ENCODE measurements at regions not wholly inside any gene's neighbourhood (a gene's known extent, or its start where the extent isn't known, plus 50 kb on each side); places are given as distances from the start of the nearest gene placed in this dataset.

DNA sequence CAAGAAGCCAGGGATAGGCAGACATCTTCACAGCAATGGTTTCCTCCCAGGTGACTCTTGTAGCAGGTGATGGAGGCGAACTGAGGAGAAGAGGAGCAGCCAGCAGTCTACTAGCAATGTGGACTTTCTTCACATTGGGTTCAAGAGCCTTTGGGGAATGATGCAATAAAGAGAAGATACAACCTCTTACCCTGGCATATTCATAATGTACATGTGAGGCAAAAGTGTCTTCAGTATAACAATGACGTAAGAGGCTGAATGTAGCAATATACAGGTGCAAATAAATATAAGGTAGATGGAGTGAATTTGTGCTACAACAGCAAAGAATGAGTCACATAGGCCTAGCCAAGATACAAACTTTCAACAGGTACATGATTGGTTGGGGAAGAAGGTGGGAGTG lies 70.9 kb upstream of the SOX9 start:
- no peak overlapping the region for H3K4me3 ChIP-seq
- intact Hi-C loops (cut with DNase I), result no loop called here
- no peaks in the 10 kb centered on the region for H3K36me3 ChIP-seq
- TF ChIP-seq, protein P1, sequence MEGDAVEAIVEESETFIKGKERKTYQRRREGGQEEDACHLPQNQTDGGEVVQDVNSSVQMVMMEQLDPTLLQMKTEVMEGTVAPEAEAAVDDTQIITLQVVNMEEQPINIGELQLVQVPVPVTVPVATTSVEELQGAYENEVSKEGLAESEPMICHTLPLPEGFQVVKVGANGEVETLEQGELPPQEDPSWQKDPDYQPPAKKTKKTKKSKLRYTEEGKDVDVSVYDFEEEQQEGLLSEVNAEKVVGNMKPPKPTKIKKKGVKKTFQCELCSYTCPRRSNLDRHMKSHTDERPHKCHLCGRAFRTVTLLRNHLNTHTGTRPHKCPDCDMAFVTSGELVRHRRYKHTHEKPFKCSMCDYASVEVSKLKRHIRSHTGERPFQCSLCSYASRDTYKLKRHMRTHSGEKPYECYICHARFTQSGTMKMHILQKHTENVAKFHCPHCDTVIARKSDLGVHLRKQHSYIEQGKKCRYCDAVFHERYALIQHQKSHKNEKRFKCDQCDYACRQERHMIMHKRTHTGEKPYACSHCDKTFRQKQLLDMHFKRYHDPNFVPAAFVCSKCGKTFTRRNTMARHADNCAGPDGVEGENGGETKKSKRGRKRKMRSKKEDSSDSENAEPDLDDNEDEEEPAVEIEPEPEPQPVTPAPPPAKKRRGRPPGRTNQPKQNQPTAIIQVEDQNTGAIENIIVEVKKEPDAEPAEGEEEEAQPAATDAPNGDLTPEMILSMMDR (IDR thresholded peaks at IDR 0.05), result no peak
- H3K27me3 ChIP-seq, result no peaks in the 10 kb centered on the region
- H3K9me3 ChIP-seq, result no peaks in the 10 kb centered on the region
- H3K27ac ChIP-seq, result no peak overlapping the region
- no peak for DNase-seq (ENCODE audit: low spot score in 2 of 2)
- H3K4me1 ChIP-seq, result no peaks in the 10 kb centered on the region

DNA sequence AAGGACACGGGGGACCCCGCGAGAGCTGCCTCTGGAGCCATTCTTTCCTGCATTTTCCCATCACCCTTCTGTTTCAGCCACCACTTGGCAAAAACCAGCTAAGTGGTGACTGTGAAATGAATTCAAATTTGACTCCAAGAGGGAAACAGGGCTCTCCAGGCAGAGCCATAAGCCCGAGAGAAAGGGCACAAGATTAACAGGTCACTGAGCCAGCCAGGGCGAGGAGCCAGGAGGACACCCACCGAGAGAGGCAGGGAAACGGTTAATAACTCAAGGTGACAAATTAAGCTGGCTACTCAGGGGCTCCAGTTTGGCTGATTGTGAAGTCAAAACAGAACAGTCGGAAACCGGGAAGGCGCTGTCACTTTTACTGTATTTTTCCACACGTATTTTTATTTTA lies 67.8 kb upstream of the SOX9 start:
- no peaks in the 10 kb centered on the region for H3K27me3 ChIP-seq
- no peaks in the 10 kb centered on the region for H3K9me3 ChIP-seq
- no peak overlapping the region for H3K4me3 ChIP-seq

DNA sequence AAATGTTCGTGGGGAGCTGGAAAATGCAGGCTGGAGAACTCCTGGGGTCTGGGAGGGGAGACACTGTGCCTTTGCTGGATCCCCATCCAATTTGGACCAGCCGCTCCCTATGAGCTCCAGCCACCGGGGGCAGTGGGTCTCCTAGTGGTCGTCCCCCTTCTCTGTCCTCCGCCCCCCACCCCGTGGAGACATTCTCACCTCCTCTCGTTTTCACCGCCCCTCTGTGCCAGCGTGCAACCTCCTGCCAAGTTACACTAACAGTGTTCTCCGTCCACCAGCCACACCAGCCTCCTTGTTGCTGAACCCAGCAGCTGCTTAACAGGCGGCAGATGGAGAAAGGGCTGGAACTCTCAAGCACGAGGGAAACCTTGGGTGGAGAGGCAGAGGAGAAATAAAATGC lies 67.4 kb upstream of the SOX9 start:
- no peak for DNase-seq (ENCODE audit: low spot score in 2 of 2)
- no peaks in the 10 kb centered on the region for H3K9me3 ChIP-seq
- H3K27ac ChIP-seq, result no peak overlapping the region
- H3K4me1 ChIP-seq, result no peaks in the 10 kb centered on the region
- TF ChIP-seq, protein P1 (IDR thresholded peaks at IDR 0.05), result no peak
- no peak overlapping the region for H3K4me3 ChIP-seq
- no peaks in the 10 kb centered on the region for H3K27me3 ChIP-seq
- H3K36me3 ChIP-seq, result no peaks in the 10 kb centered on the region
- intact Hi-C loops (cut with DNase I), result no loop called here

More for the DNA sequence above, 67.8 kb upstream of the SOX9 start:
- intact Hi-C loops (cut with DNase I), result no loop called here
- H3K36me3 ChIP-seq, result no peaks in the 10 kb centered on the region
- no peak overlapping the region for H3K27ac ChIP-seq
- no peaks in the 10 kb centered on the region for H3K4me1 ChIP-seq
- TF ChIP-seq, protein P1 (IDR thresholded peaks at IDR 0.05), result no peak
- DNase-seq (ENCODE audit: low spot score in 2 of 2), result no peak

DNA sequence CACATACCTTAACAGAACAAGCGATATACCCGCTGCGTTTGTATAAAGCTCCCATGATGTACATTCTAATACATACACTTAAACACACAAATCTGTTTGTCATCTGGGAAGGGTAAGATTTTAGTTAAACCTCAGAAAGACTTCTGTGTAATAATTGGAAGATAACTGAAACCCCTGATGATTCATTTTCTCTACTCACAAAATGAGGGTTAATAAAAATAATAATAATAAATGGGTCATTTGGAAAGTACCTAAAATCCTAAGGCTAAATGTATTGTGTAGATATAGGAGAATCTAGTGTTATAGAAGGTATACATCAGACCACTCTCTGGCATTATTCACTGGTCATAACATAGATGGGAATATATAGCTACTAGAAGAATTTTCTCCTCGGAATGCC lies 64.7 kb upstream of the SOX9 start:
- TF ChIP-seq, protein P1 (IDR thresholded peaks at IDR 0.05), result no peak
- H3K9me3 ChIP-seq, result no peaks in the 10 kb centered on the region
- no peaks in the 10 kb centered on the region for H3K27me3 ChIP-seq
- no peaks in the 10 kb centered on the region for H3K4me1 ChIP-seq
- intact Hi-C loops (cut with DNase I), result no loop called here
- H3K27ac ChIP-seq, result no peak overlapping the region
- no peak for DNase-seq (ENCODE audit: low spot score in 2 of 2)
- H3K4me3 ChIP-seq, result no peak overlapping the region
- H3K36me3 ChIP-seq, result no peaks in the 10 kb centered on the region

DNA sequence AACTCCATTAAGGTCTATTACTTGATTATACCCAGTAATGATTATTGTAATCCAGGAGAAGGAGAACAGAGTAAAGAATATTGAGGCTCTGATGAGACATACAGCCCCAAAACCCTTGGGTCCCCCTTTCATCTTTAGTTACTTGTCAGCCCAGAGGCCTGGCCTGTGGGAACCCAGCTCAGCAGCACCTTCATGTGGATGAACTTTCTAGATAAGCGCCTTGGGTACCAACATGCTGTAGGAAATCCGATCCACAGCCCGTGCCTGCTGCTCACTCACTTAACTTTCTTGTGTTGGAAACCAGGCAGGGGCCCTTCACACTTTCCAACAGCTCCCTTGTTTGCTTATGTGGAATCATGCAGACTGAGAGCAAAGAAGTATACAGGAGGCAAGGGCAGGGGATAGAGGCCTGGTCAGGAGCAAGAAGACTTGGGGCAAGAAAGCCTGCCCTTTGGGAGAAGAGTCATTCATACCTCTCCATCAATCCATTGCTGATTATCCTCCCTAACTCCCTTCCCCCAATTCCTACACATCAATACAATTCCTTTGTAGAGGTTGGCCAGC lies 64.0 kb upstream of the SOX9 start:
- Histone ChIP-seq H3K27ac (no peak overlapping the region), H3K9me3 (no peaks in the 10 kb centered on the region), H3K36me3 (no peaks in the 10 kb centered on the region), H3K4me1 (no peaks in the 10 kb centered on the region), H3K4me3 (no peak overlapping the region), H3K27me3 (no peaks in the 10 kb centered on the region)
- TF ChIP-seq, protein P1 (IDR thresholded peaks at IDR 0.05), result no peak
- DNase-seq (ENCODE audit: low spot score in 2 of 2), result no peak
- intact Hi-C loops (cut with DNase I), result no loop called here

DNA sequence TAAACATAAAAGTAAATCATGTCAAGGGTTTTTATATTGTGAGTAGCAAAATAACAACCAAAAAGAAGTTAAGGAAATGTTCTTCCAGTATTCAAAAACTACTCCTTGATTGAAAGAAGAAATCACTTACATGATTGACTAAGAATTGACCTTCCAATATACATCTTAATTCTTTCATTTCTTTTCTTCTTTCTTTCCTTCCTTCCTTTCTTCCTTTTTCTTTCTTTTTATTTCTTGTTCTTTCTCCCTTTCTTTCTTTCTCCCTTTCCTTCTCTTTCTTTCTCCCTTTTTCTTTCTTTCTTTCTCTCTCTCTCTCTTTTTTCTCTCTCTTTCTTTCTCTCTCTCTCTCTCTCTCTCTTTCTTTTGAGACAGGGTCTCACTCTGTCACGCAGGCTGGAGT lies 60.7 kb upstream of the SOX9 start:
- Histone ChIP-seq H3K4me3 (no peak overlapping the region), H3K36me3 (no peaks in the 10 kb centered on the region), H3K27me3 (no peaks in the 10 kb centered on the region), H3K27ac (no peak overlapping the region), H3K9me3 (no peaks in the 10 kb centered on the region), H3K4me1 (no peaks in the 10 kb centered on the region)
- TF ChIP-seq, protein P1 (IDR thresholded peaks at IDR 0.05), result no peak
- DNase-seq (ENCODE audit: low spot score in 2 of 2), result no peak
- intact Hi-C loops (cut with DNase I), result no loop called here
